Memory B cell (primary cell): ENCODE measurements at regions not wholly inside any gene's neighbourhood (a gene's known extent, or its start where the extent isn't known, plus 50 kb on each side); places are given as distances from the start of the nearest gene placed in this dataset.
"Not testable (repeated sequence)": the region's sequence is repeated elsewhere in the genome, so short reads cannot be mapped to it uniquely, and the experiment has no call there.

Source experiments
- ATAC-seq: fragments of 150-1000 bp; cut with Tn5 transposase; 2 replicates; pipeline ENCODE4 v1.10.0; 2021; ENCODE audit warnings: low read depth, mild to moderate bottlenecking, moderate library complexity
- DNase-seq, 2 donors: peaks; one replicate each; pipeline ENCODE4 v3.0.0; 2022; ENCODE audit warnings: low spot score in 2 of 2
- H3K27ac Mint-ChIP-seq: one replicate; pipeline ENCODE4 v1.8.0; 2022; ENCODE audit warnings: mild to moderate bottlenecking, moderate library complexity, mixed read lengths
- H3K27me3 Mint-ChIP-seq: one replicate; pipeline ENCODE4 v1.8.0; 2022; ENCODE audit warnings: mixed read lengths
- H3K36me3 Mint-ChIP-seq: one replicate; pipeline ENCODE4 v1.8.0; 2022; ENCODE audit warnings: mild to moderate bottlenecking, mixed read lengths
- H3K4me1 Mint-ChIP-seq: one replicate; pipeline ENCODE4 v1.8.0; 2022; ENCODE audit warnings: mixed read lengths
- H3K4me3 Mint-ChIP-seq: one replicate; pipeline ENCODE4 v1.8.0; 2022; ENCODE audit warnings: mild to moderate bottlenecking, moderate library complexity, mixed read lengths
- H3K9me3 Mint-ChIP-seq: one replicate; pipeline ENCODE4 v1.8.0; 2022; ENCODE audit warnings: mixed read lengths

GRCh38 chr5:50607456-50607855 lies 59.0 kb upstream of the PARP8 start:
- not testable (repeated sequence) for H3K4me3 Mint-ChIP-seq, H3K9me3 Mint-ChIP-seq, H3K36me3 Mint-ChIP-seq, H3K27me3 Mint-ChIP-seq, H3K4me1 Mint-ChIP-seq, DNase-seq, H3K27ac Mint-ChIP-seq, ATAC-seq

DNA sequence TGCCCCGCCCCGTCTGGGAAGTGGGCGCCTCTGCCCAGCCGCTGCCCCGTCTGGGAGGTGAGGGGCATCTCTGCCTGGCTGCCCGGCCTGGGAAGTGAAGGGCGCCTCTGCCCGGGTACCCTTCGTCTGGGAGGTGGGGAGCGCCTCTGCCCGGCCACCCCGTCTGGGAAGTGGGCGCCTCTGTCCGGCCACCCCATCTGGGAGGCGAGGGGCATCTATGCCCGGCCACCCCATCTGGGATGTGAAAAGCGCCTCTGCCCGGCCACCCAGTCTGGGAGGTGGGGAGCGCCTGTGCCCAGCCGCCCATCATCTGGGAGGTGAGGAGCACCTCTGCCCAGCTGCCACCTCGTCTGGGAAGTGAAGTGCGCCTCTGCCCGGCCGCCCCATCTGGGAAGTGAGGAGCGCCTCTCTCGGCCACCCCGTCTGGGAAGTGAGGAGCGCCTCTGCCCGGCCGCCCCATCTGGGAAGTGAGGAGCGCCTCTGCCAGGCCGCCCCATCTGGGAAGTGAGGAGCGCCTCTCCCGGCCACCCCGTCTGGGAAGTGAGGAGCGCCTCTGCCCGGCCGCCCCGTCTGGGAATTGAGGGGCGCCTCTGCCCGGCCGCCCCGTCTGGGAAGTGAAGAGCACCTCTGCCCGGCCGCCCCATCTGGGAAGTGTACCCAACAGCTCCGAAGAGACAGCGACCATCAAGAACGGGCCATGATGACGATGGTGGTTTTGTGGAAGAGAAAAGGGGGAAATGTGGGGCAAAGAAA lies 58.3 kb upstream of the PARP8 start:
- not testable (repeated sequence) for ATAC-seq, H3K4me3 Mint-ChIP-seq, DNase-seq, H3K27me3 Mint-ChIP-seq, H3K36me3 Mint-ChIP-seq, H3K27ac Mint-ChIP-seq, H3K9me3 Mint-ChIP-seq, H3K4me1 Mint-ChIP-seq

GRCh38 chr5:50613057-50613456 lies 53.4 kb upstream of the PARP8 start:
- not testable (repeated sequence) for H3K9me3 Mint-ChIP-seq, H3K36me3 Mint-ChIP-seq, H3K27me3 Mint-ChIP-seq, H3K4me1 Mint-ChIP-seq
- peak overlapping the region; percentile 83 for H3K27ac Mint-ChIP-seq
- H3K4me3 Mint-ChIP-seq: peak overlapping the region; percentile 45
- DNase-seq (peak in 1 of 2 donors; percentile 15), ATAC-seq (peak; percentile 34)
